ENCODE measurements at regions not wholly inside any gene's neighbourhood (a gene's known extent, or its start where the extent isn't known, plus 50 kb on each side); places are given as distances from the start of the nearest gene placed in this dataset.

GRCh38 chr2:176415174-176415895 is 146.1 kb downstream of the MTX2 start:
- Histone ChIP-seq H3K27me3 (ENCODE audit: control insufficient read depth in 1 of 2, insufficient read depth in 2 of 2, low read length in 2 of 2) (peaks cover 0 to 13% of the 10 kb centered on the region in 2 experiments; a peak in 1 of 5 replicates), H3K4me1 (ENCODE audit: insufficient read depth, low read length) (no peaks in the 10 kb centered on the region), H3K27ac (ENCODE audit: extremely low read length, insufficient read depth, low read length) (no peak overlapping the region), H3K36me3 (replicated peaks in 1 of 2; ENCODE audit: control insufficient read depth in 1 of 2, insufficient read depth in 2 of 2, low read length in 2 of 2) (no peaks in the 10 kb centered on the region), H4K20me1 (ENCODE audit: insufficient read depth, low read length) (no peaks in the 10 kb centered on the region), H3K9me3 (ENCODE audit: low read length) (no peaks in the 10 kb centered on the region), H2AFZ (ENCODE audit: low read length) (no peak overlapping the region), H3K4me2 (ENCODE audit: low read depth, low read length) (no peak overlapping the region), H3K4me3 (replicated peaks in 1 of 3; ENCODE audit: insufficient read depth in 1 of 3, low read depth in 2 of 3, low read length in 3 of 3) (no peak overlapping the region), H3K9ac (ENCODE audit: insufficient read depth, low read depth, low read length) (no peak overlapping the region), H3K79me2 (ENCODE audit: insufficient read depth, low read length) (no peaks in the 10 kb centered on the region)
- ChIA-PET CTCF (ENCODE audit: low intra/inter-chr PET ratio, low total read pairs) (no interaction called here), POLR2A (no interaction called here)
- intact Hi-C loops (cut with micrococcal nuclease; ENCODE audit: unreplicated experiment) (no loop called here), in situ Hi-C loops (cut with HindIII; ENCODE audit: extremely low pct_ligation_motif_present, low pct_unique_long_range_greater_than_20kb) (no loop called here)
- FAIRE-seq (no peak), DNase-seq (ENCODE audit: low spot score) (no peak), ATAC-seq (no peak)
- TF ChIP-seq IKZF4 (CRISPR knock-in tag; IDR thresholded peaks at IDR 0.05; ENCODE audit: borderline replicate concordance, low read depth, not compliant biosample characterization) (no peak), MXD1 (CRISPR knock-in tag; IDR thresholded peaks at IDR 0.05) (no peak), ATF5 (CRISPR knock-in tag; IDR thresholded peaks at IDR 0.05; ENCODE audit: low read depth) (no peak), ZNF790 (CRISPR knock-in tag; IDR thresholded peaks at IDR 0.05; ENCODE audit: borderline replicate concordance) (no peak), MIER2 (CRISPR knock-in tag; IDR thresholded peaks at IDR 0.05) (no peak), ATF7-NPFF (CRISPR knock-in tag; IDR thresholded peaks at IDR 0.05; ENCODE audit: low read depth) (no peak), GMEB1 (CRISPR knock-in tag; IDR thresholded peaks at IDR 0.05; ENCODE audit: borderline replicate concordance) (no peak)
- no TSS peak for BruUV-seq (replicated peaks)
- 34% methylated on average over 8 of the region's 8 CpGs for WGBS (ENCODE audit: low lambda C conversion rate)

Data from HepG2 (cell line).